ENCODE measurements at regions not wholly inside any gene's neighbourhood (a gene's known extent, or its start where the extent isn't known, plus 50 kb on each side); places are given as distances from the start of the nearest gene placed in this dataset.

DNA sequence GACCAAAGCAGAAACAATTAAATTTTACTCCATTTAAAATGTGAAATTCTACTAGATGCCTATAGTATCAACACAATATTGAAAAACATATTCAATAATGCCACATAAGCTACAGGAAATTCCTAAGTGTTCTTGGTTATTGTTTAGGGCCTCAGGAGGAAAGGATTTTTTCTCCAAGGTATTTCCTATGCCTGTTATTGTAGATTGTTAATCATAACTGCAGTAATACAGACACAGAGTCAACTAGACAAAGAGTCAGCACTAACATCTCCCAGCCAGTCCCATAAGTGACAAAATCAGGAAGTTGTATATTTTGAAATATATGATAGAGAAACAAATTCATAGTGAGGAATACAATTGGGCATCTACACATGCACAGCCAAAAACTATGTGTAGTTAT lies 782.7 kb upstream of the KIF2B start:
- TF ChIP-seq CTCF (IDR thresholded peaks at IDR 0.05) (no peak), POLR2AphosphoS5 (IDR thresholded peaks at IDR 0.05) (no peak)

Data from stomach (tissue), 4 donors.